Ovary (tissue), 3 donors: ENCODE measurements at regions not wholly inside any gene's neighbourhood (a gene's known extent, or its start where the extent isn't known, plus 50 kb on each side); places are given as distances from the start of the nearest gene placed in this dataset.

Experiments
- CTCF ChIP-seq, 3 donors: fragments of 450-650 bp in 2 of 3; fragments of 200-600 bp in 1 of 3; IDR thresholded peaks; one replicate each; pipeline versions ENCODE4 v1.5.1 to v1.8.0; 2016 to 2022; ENCODE audit warnings: antibody characterized with exemption in 3 of 3, mild to moderate bottlenecking in 1 of 3
- EP300 ChIP-seq: sonication (generic); formaldehyde crosslinking; IDR thresholded peaks from one replicate; pipeline ENCODE4 v1.6.1; 2017; ENCODE audit warnings: antibody characterized with exemption
- POLR2A ChIP-seq: fragments of 450-650 bp; IDR thresholded peaks from one replicate; pipeline ENCODE4 v1.6.1; 2017; ENCODE audit warnings: antibody characterized with exemption, mild to moderate bottlenecking, moderate library complexity
- donor health status: DM: no; HTN: no; CAD: no.

DNA sequence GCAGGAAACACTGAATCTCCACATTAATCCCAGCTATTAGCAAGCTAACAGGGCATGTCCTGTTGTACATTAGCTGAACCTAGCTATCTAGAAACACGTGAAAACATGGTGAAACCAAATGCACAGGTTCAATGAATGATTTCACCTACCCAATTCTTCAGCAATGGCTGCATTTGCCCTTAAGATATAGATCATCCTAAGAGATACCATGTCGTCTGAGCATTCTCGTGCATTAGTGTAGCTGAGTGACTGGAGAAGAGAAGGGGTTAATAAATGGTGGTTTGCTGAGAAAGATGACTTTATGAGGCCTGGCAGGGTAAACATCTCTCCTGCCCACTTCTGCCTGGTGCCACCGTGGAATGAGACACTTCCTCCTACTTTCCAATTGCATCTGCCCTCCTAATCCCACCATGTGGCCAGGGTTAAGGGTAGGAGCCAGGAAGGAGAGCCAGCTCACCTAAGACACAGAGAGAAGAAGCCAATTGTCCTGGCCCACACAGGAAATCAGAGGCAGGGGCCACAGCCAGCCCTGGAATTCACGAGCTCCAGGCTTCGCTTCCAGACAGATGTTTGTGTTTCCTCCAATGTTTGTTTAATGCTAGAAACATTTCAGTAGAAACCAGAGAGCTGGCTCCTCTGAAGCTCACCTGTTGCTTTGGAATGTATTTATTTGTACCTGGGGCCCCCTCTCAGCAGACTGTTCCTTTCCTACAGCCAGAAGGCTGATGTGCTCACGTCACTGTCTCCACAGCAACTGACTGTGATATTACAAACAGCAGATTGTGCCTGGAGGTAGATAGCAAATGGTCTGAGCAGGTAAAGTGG, 126.0 kb upstream of the PARP11 start:
- TF ChIP-seq CTCF (IDR thresholded peaks at IDR 0.05), result no peak
- no peak for TF ChIP-seq POLR2A
- no peak for TF ChIP-seq EP300
